H9 (cell line): ENCODE measurements at regions not wholly inside any gene's neighbourhood (a gene's known extent, or its start where the extent isn't known, plus 50 kb on each side); places are given as distances from the start of the nearest gene placed in this dataset.

Experiments used
- DNase-seq: peaks from one replicate; pipeline ENCODE4 v3.0.0-alpha.2; 2017
- H2AFZ ChIP-seq: one replicate; pipeline ENCODE4 v1.6.1; 2013; ENCODE audit warnings: mild to moderate bottlenecking, low read length, control low read depth, moderate library complexity
- H2AK5ac ChIP-seq: 2 replicates; pipeline ENCODE4 v1.6.1; 2013; ENCODE audit warnings: low read length, control low read depth, mixed read lengths; ENCODE audit not compliant: insufficient read length
- H2BK120ac ChIP-seq: one replicate; pipeline ENCODE4 v1.6.1; 2013; ENCODE audit warnings: low read depth, mild to moderate bottlenecking, low read length, control low read depth, inconsistent platforms; ENCODE audit not compliant: poor library complexity, severe bottlenecking
- H2BK12ac ChIP-seq: 2 replicates; pipeline ENCODE4 v1.6.1; 2013; ENCODE audit warnings: low read length, control low read depth, mixed read lengths, low read depth; ENCODE audit not compliant: insufficient read length
- H2BK15ac ChIP-seq: 2 replicates; pipeline ENCODE4 v1.6.1; 2013; ENCODE audit warnings: low read depth, low read length, control low read depth
- H2BK20ac ChIP-seq: one replicate; pipeline ENCODE4 v1.6.1; 2013; ENCODE audit warnings: low read depth, mild to moderate bottlenecking, low read length, control low read depth, inconsistent platforms; ENCODE audit not compliant: poor library complexity, severe bottlenecking
- H2BK5ac ChIP-seq: 2 replicates; pipeline ENCODE4 v1.6.1; 2013; ENCODE audit warnings: low read length, control low read depth, mixed read lengths; ENCODE audit not compliant: insufficient read length
- H3K14ac ChIP-seq: 2 replicates; pipeline ENCODE4 v1.6.1; 2013; ENCODE audit warnings: low read length, control low read depth; ENCODE audit not compliant: insufficient read depth
- H3K18ac ChIP-seq: 2 replicates; pipeline ENCODE4 v1.6.1; 2013; ENCODE audit warnings: low read depth, mild to moderate bottlenecking, mixed read lengths, low read length, control low read depth; ENCODE audit not compliant: insufficient read length
- H3K23ac ChIP-seq: 2 replicates; pipeline ENCODE4 v1.6.1; 2013; ENCODE audit warnings: low read length, control low read depth, mixed read lengths, low read depth; ENCODE audit not compliant: insufficient read length
- H3K23me2 ChIP-seq: 2 replicates; pipeline ENCODE4 v1.6.1; 2013; ENCODE audit warnings: low read depth, mild to moderate bottlenecking, mixed read lengths, low read length, control low read depth; ENCODE audit not compliant: insufficient read length, poor library complexity, severe bottlenecking
- H3K27ac ChIP-seq: 2 replicates; pipeline ENCODE4 v1.5.1; 2013; ENCODE audit warnings: low read length, control low read depth, mixed read lengths, low read depth; ENCODE audit not compliant: insufficient read length
- H3K27me3 ChIP-seq: 2 replicates; pipeline ENCODE4 v1.6.1; 2013; ENCODE audit warnings: low read length, control low read depth, inconsistent platforms; ENCODE audit not compliant: insufficient read depth
- H3K4ac ChIP-seq: 2 replicates; pipeline ENCODE4 v1.6.1; 2013; ENCODE audit warnings: low read depth, mild to moderate bottlenecking, control low read depth, inconsistent platforms, low read length, moderate library complexity
- H3K4me1 ChIP-seq: 2 replicates; pipeline ENCODE4 v1.6.1; 2013; ENCODE audit warnings: low read length, control low read depth, inconsistent platforms; ENCODE audit not compliant: insufficient read depth
- H3K4me2 ChIP-seq: 2 replicates; pipeline ENCODE4 v1.6.1; 2013; ENCODE audit warnings: low read length, control low read depth, mixed read lengths; ENCODE audit not compliant: insufficient read length, insufficient read depth
- H3K56ac ChIP-seq: 2 replicates; pipeline ENCODE4 v1.6.1; 2013; ENCODE audit warnings: low read depth, mild to moderate bottlenecking, mixed read lengths, low read length, control low read depth; ENCODE audit not compliant: insufficient read length
- H3K79me1 ChIP-seq: 2 replicates; pipeline ENCODE4 v1.6.1; 2013; ENCODE audit warnings: low read depth, mild to moderate bottlenecking, moderate library complexity, low read length, control low read depth, inconsistent platforms; ENCODE audit not compliant: insufficient read depth, poor library complexity, severe bottlenecking
- H3K79me2 ChIP-seq: 2 replicates; pipeline ENCODE4 v1.6.1; 2013; ENCODE audit warnings: low read length, control low read depth, inconsistent platforms; ENCODE audit not compliant: insufficient read depth
- H3K9ac ChIP-seq: 2 replicates; pipeline ENCODE4 v1.6.1; 2013; ENCODE audit warnings: low read length, control low read depth, mixed read lengths; ENCODE audit not compliant: insufficient read length; ENCODE audit errors: extremely low read depth
- H3K9me3 ChIP-seq: one replicate; pipeline ENCODE4 v1.6.1; 2013; ENCODE audit warnings: low read depth, low read length, inconsistent platforms; ENCODE audit not compliant: control insufficient read depth
- H3T11ph ChIP-seq: one replicate; pipeline ENCODE4 v1.6.1; 2013; ENCODE audit warnings: mild to moderate bottlenecking, low read length, control low read depth, inconsistent platforms
- H4K20me1 ChIP-seq: one replicate; pipeline ENCODE4 v1.6.1; 2013; ENCODE audit not compliant: control insufficient read depth, insufficient read length, insufficient read depth
- H4K5ac ChIP-seq: 2 replicates; pipeline ENCODE4 v1.6.1; 2013; ENCODE audit warnings: low read depth, mild to moderate bottlenecking, mixed read lengths, low read length, control low read depth; ENCODE audit not compliant: insufficient read length
- H4K8ac ChIP-seq: replicated peaks from 2 replicates; pipeline ENCODE4 v1.6.1; 2013; ENCODE audit warnings: low read length, control low read depth, mixed read lengths, low read depth; ENCODE audit not compliant: insufficient read length
- H4K91ac ChIP-seq: 2 replicates; pipeline ENCODE4 v1.6.1; 2013; ENCODE audit warnings: low read depth, mild to moderate bottlenecking, moderate library complexity, mixed read lengths, low read length, control low read depth; ENCODE audit not compliant: insufficient read length
- H3K27ac Mint-ChIP-seq, 3 experiments: 2 replicates in 2 of 3; 3 replicates in 1 of 3; pipeline ENCODE4 v1.8.0; 2020 to 2021; ENCODE audit warnings: mixed read lengths in 3 of 3, mild to moderate bottlenecking in 1 of 3, moderate library complexity in 1 of 3
- H3K27me3 Mint-ChIP-seq: 2 replicates; pipeline ENCODE4 v1.8.0; 2021; ENCODE audit warnings: low read depth, mild to moderate bottlenecking, moderate library complexity, mixed read lengths
- H3K36me3 Mint-ChIP-seq, 3 experiments: 2 replicates in 2 of 3; 3 replicates in 1 of 3; pipeline ENCODE4 v1.8.0; 2020 to 2021; ENCODE audit warnings: low read depth in 3 of 3, mixed read lengths in 3 of 3; ENCODE audit not compliant: insufficient read depth in 1 of 3
- H3K4me1 Mint-ChIP-seq, 2 experiments: 2 replicates each; pipeline ENCODE4 v1.8.0; 2020; ENCODE audit warnings: mixed read lengths in 2 of 2
- H3K4me3 Mint-ChIP-seq, 2 experiments: 2 replicates in 1 of 2; 3 replicates in 1 of 2; pipeline ENCODE4 v1.8.0; 2020 to 2021; ENCODE audit warnings: mild to moderate bottlenecking in 2 of 2, mixed read lengths in 2 of 2, moderate library complexity in 1 of 2
- H3K9me3 Mint-ChIP-seq, 2 experiments: 2 replicates in 1 of 2; 3 replicates in 1 of 2; pipeline ENCODE4 v1.8.0; 2020; ENCODE audit warnings: mild to moderate bottlenecking in 2 of 2, mixed read lengths in 2 of 2, moderate library complexity in 1 of 2
- CTCF ChIP-seq: fragments of 200-600 bp; sonication (generic); conservative IDR thresholded peaks from 3 replicates; pipeline ENCODE4 v1.8.0; 2021; ENCODE audit warnings: antibody characterized with exemption, mild to moderate bottlenecking
- WGBS: extraction: QIAGEN DNeasy Blood & Tissue Kit; methylation state at CpG from one replicate; pipeline ENCODE4 v1.1.7; 2013; ENCODE audit warnings: missing lambda C conversion rate, low lambda C conversion rate, mixed read lengths; ENCODE audit not compliant: insufficient read length; ENCODE audit errors: extremely low coverage; 5-methylcytosine and 5-hydroxymethylcytosine counted together

GRCh38 chr1:93784538-93784937 is 94.5 kb downstream of the DNTTIP2 start:
- no peak for TF ChIP-seq CTCF
- no peak overlapping the region for H3T11ph ChIP-seq
- no peak overlapping the region for H3K18ac ChIP-seq
- no peak overlapping the region for H2BK12ac ChIP-seq
- no peak overlapping the region for H2BK15ac ChIP-seq
- no peak overlapping the region for H3K27ac ChIP-seq
- H3K9me3 Mint-ChIP-seq, result peaks cover 0 to 2% of the 10 kb centered on the region in 2 experiments; a peak in 2 of 5 replicates
- H2AK5ac ChIP-seq, result no peak overlapping the region
- no peaks in the 10 kb centered on the region for H3K27me3 Mint-ChIP-seq
- no peaks in the 10 kb centered on the region for H3K9me3 ChIP-seq
- no peak overlapping the region for H3K56ac ChIP-seq
- H3K4me3 Mint-ChIP-seq, result no peak overlapping the region
- H4K5ac ChIP-seq, result no peak overlapping the region
- H3K4me2 ChIP-seq, result no peak overlapping the region
- H3K4me1 Mint-ChIP-seq, result peaks cover 9 to 10% of the 10 kb centered on the region in 2 experiments
- no peaks in the 10 kb centered on the region for H3K79me1 ChIP-seq
- no peaks in the 10 kb centered on the region for H4K20me1 ChIP-seq
- no peak overlapping the region for H4K91ac ChIP-seq
- no peak overlapping the region for H2AFZ ChIP-seq
- no peak overlapping the region for H2BK5ac ChIP-seq
- H4K8ac ChIP-seq, result no peak overlapping the region
- no CpG with 5 or more reads among the region's 3 CpGs for WGBS
- no peaks in the 10 kb centered on the region for H3K27me3 ChIP-seq
- no peaks in the 10 kb centered on the region for H3K79me2 ChIP-seq
- no peak overlapping the region for H2BK120ac ChIP-seq
- H3K23me2 ChIP-seq, result no peaks in the 10 kb centered on the region
- H3K23ac ChIP-seq, result no peak overlapping the region
- DNase-seq, result no peak
- no peak overlapping the region for H2BK20ac ChIP-seq
- no peak overlapping the region for H3K27ac Mint-ChIP-seq
- H3K36me3 Mint-ChIP-seq, result peaks cover 0 to 4% (median 0%) of the 10 kb centered on the region in 3 experiments; a peak in 3 of 7 replicates
- H3K9ac ChIP-seq, result no peak overlapping the region
- H3K4ac ChIP-seq, result no peak overlapping the region
- no peak overlapping the region for H3K14ac ChIP-seq
- H3K4me1 ChIP-seq, result no peaks in the 10 kb centered on the region; the same call in 1 of the 2 replicates
